ENCODE measurements at regions not wholly inside any gene's neighbourhood (a gene's known extent, or its start where the extent isn't known, plus 50 kb on each side); places are given as distances from the start of the nearest gene placed in this dataset.
"Not testable (repeated sequence)": the region's sequence is repeated elsewhere in the genome, so short reads cannot be mapped to it uniquely, and the experiment has no call there.

- no peak overlapping the region for H3K4me3 Mint-ChIP-seq
- no peak overlapping the region for H3K27ac Mint-ChIP-seq
- no peaks in the 10 kb centered on the region for H3K4me1 Mint-ChIP-seq (ENCODE audit: unreplicated experiment)
- TF ChIP-seq CTCF (conservative IDR thresholded peaks at IDR 0.05), result no peak
- no peaks in the 10 kb centered on the region for H3K36me3 Mint-ChIP-seq
- no peaks in the 10 kb centered on the region for H3K27me3 Mint-ChIP-seq
- no peak for DNase-seq (ENCODE audit: extremely low spot score, unreplicated experiment)
- peaks cover 6% of the 10 kb centered on the region for H3K9me3 Mint-ChIP-seq
Observed at GRCh38 chr3:162978136-162978535, 1481.5 kb downstream of the OTOL1 start.

GRCh38 chr3:162984746-162985145, 1488.1 kb downstream of the OTOL1 start:
- no peak for TF ChIP-seq CTCF (conservative IDR thresholded peaks at IDR 0.05)
- H3K9me3 Mint-ChIP-seq, result peaks cover 13% of the 10 kb centered on the region
- H3K36me3 Mint-ChIP-seq, result no peaks in the 10 kb centered on the region
- no peaks in the 10 kb centered on the region for H3K27me3 Mint-ChIP-seq
- H3K27ac Mint-ChIP-seq, result no peak overlapping the region
- no peak overlapping the region for H3K4me3 Mint-ChIP-seq
- no peaks in the 10 kb centered on the region for H3K4me1 Mint-ChIP-seq (ENCODE audit: unreplicated experiment)
- DNase-seq (ENCODE audit: extremely low spot score, unreplicated experiment), result no peak

DNA sequence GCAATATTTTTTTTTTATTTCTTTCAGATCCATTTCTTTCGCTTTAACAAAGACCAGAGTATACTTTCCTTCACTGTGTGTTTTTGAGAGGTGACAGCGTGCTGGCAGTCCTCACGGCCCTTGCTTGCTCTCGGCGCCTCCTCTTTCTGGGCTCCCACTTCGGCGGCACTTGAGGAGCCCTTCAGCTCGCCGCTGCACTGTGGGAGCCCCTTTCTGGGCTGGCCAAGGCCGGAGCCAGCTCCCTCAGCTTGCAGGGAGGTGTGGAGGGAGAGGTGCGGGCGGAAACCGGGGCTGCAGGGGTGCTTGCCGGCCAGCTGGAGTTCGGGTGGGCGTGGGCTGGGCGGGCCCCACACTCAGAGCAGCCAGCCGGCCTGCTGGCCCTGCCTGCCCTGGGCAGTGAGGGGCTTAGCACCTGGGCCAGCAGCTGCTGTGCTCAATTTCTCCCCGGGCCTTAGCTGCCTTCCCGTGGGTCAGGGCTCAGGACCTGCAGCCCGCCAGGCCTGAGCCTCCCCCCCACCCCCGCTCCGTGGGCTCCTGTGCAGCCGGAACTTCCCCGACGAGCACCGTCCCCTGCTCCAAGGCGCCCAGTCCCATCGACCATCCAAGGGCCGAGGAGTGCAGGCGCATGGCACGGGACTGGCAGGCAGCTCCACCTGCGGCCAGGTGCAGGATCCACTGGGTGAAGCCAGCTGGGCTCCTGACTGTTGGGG, 1490.6 kb downstream of the OTOL1 start:
- H3K4me1 Mint-ChIP-seq (ENCODE audit: unreplicated experiment); DNase-seq (ENCODE audit: extremely low spot score, unreplicated experiment); H3K9me3 Mint-ChIP-seq; H3K36me3 Mint-ChIP-seq; H3K4me3 Mint-ChIP-seq; H3K27ac Mint-ChIP-seq; H3K27me3 Mint-ChIP-seq: not testable (repeated sequence)

GRCh38 chr3:162992741-162993140, 1496.1 kb downstream of the OTOL1 start:
- peaks cover 4% of the 10 kb centered on the region for H3K36me3 Mint-ChIP-seq
- no peak overlapping the region for H3K4me3 Mint-ChIP-seq
- no peaks in the 10 kb centered on the region for H3K4me1 Mint-ChIP-seq (ENCODE audit: unreplicated experiment)
- H3K27me3 Mint-ChIP-seq, result no peaks in the 10 kb centered on the region
- no peak overlapping the region for H3K27ac Mint-ChIP-seq
- DNase-seq (ENCODE audit: extremely low spot score, unreplicated experiment), result no peak
- TF ChIP-seq CTCF (conservative IDR thresholded peaks at IDR 0.05), result no peak
- H3K9me3 Mint-ChIP-seq, result peaks cover 14% of the 10 kb centered on the region

- Mint-ChIP-seq H3K9me3 (peaks cover 14% of the 10 kb centered on the region), H3K4me3 (no peak overlapping the region), H3K36me3 (peaks cover 4% of the 10 kb centered on the region), H3K27me3 (no peaks in the 10 kb centered on the region), H3K27ac (no peak overlapping the region), H3K4me1 (ENCODE audit: unreplicated experiment) (no peaks in the 10 kb centered on the region)
- no peak for DNase-seq (ENCODE audit: extremely low spot score, unreplicated experiment)
- no peak for TF ChIP-seq CTCF (conservative IDR thresholded peaks at IDR 0.05)
Observed at GRCh38 chr3:162994165-162994564, 1497.6 kb downstream of the OTOL1 start.

- Mint-ChIP-seq H3K4me1 (ENCODE audit: unreplicated experiment) (no peaks in the 10 kb centered on the region), H3K36me3 (peaks cover 4% of the 10 kb centered on the region), H3K27ac (no peak overlapping the region), H3K9me3 (peaks cover 14% of the 10 kb centered on the region), H3K4me3 (no peak overlapping the region), H3K27me3 (no peaks in the 10 kb centered on the region)
- no peak for TF ChIP-seq CTCF (conservative IDR thresholded peaks at IDR 0.05)
- no peak for DNase-seq (ENCODE audit: extremely low spot score, unreplicated experiment)
Observed at GRCh38 chr3:162996368-162996767, 1499.8 kb downstream of the OTOL1 start.

Data from type B pancreatic cell (in vitro differentiated cells).